ENCODE measurements at regions not wholly inside any gene's neighbourhood (a gene's known extent, or its start where the extent isn't known, plus 50 kb on each side); places are given as distances from the start of the nearest gene placed in this dataset.
"Not testable (repeated sequence)": the region's sequence is repeated elsewhere in the genome, so short reads cannot be mapped to it uniquely, and the experiment has no call there.

GRCh38 chr9:129561594-129562281, 59.2 kb downstream of the C9orf50 start:
- DNase-seq = no peak
- no peak for ATAC-seq

DNA sequence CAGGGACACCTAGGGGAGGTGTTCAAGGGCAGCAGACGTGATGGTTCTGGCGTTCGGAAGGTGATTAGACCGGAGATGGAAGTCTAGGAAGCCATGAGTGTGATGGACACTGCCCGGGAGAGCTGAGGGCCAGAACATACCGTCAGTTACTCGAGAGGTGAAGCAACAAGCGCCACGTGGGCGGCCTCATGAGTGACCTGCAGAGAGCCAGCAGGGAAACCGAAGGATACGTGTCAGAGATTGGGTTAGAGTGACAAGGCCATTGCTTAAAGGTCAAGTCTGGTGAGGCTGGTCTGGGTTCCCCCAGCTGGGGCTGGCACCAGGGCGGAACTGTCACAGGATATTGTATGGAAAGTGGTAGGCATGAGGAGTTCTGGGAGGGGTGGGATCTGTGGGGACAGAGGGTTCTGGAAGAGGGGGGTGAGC, 60.0 kb downstream of the C9orf50 start:
- no peak for ATAC-seq
- DNase-seq = no peak

- no peak for DNase-seq
- no peak for ATAC-seq
Measured at GRCh38 chr9:129559506-129559881, 61.4 kb downstream of the C9orf50 start.

DNA sequence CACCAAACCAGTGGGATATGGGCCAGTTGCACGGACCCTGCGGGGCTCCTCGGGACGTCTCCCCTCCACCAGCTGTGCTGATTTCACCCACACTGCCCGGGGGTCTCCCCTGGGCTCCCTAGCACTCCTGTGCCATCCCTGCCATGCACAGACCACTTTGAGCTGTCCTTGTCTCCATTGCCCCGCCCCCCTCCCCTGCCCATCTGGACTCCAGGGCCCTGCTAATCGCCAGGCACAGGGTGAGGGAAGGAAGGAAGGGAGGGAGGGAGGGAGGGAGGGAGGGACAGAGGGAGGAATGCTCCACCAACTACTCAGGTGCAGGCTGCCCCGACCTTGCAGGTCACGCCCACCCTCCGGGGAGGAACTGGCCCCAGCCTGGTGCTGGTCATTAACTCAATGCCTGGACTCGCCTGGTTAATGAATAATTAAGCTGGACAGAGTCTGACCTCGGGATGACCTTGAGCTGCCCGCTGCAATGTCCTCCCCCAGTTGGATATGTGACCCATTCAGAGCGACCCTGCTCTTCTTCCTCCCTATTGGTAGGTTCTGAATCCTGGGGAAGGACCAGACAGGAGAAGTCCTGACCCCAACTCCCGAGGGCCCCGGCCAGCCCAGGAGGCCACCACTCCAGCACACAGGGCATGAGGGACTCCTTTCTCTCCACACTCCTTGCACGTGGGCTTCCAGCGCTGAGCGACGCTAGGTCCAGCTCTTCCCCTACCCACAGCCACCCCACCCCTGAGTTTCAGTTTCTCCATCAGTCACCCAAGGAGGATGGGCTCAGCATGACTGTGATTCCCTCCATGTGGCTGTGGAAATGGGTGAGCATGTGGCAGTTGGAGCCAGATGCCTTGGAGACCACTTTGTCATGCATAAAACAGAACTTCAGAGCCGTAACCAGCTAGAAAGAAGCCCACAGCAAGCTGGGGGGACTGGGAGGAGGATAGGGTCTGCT, 62.1 kb downstream of the C9orf50 start:
- ATAC-seq = no peak
- no peak for DNase-seq

- ATAC-seq (no peak), DNase-seq (no peak)
Measured at GRCh38 chr9:129558063-129558550, 62.8 kb downstream of the C9orf50 start.

GRCh38 chr9:129557192-129558036, 63.5 kb downstream of the C9orf50 start:
- ATAC-seq (no peak), DNase-seq (no peak)

GRCh38 chr9:129556491-129557191, 64.3 kb downstream of the C9orf50 start:
- DNase-seq (no peak), ATAC-seq (no peak)

DNA sequence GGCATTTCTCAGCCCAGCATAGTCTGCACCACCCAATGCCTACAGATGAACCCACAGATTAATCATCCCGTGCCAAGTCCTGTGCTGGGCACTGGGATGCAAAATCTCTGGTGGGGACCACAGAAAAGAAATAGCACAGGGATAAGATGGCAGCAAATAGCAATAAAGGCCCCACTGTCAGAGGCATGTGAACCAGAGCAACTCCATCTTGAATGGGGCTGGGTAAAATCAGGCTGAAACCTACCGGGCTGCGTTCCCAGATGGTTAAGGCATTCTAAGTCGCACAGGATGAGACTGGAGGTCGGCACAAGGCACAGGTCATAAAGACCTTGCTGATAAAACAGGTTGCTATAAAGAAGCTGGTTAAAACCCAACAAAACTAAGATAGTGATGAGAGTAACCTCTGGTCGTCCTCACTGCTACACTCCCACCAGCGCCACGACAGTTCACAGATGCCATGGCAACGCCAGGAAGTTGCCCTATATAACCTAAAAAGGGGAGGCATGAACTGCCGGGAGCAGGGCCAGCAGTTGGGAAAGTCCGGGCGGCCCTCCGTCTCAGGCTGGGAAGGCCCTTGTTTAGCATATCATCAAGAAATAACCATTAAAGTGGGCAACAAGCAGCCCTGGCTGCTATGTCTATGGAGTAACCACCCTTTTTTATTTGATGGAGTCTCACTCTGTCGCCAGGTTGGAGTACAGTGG, 65.2 kb downstream of the C9orf50 start:
- DNase-seq (no peak), ATAC-seq (no peak)

- ATAC-seq = no peak
- no peak for DNase-seq
Measured at GRCh38 chr9:129554649-129555048, 66.3 kb downstream of the C9orf50 start.

- DNase-seq (no peak), ATAC-seq (no peak)
Measured at GRCh38 chr9:129553277-129553676, 67.6 kb downstream of the C9orf50 start.

GRCh38 chr9:129552064-129552463, 68.8 kb downstream of the C9orf50 start:
- ATAC-seq (no peak), DNase-seq (no peak)

DNA sequence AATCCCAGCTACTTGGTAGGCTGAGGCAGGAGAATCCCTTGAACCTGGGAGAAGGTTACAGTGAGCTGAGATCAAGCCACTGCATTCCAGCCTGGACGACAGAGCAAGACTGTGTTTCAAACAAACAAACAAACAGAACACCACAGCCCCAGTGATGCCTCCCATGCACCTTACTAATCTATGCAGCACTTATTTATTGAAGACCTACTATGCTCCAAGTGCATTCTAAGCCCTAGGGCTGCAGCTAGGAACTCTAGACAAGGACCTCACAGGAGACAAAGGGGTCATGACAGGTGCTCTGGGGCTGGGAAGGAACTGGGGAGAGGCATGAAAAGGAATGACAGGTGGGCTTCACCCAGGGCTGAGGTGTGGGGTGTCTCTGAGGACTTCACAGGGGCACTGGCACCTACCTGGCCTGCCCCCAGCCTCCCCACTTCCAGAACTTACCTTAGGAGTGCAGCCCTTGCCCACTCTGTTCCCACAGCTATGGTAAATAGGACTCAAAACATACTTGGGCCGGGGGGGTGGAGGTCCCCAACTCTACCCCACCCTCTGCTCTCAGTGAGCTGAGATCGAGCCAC, 69.4 kb downstream of the C9orf50 start:
- no peak for DNase-seq
- no peak for ATAC-seq

GRCh38 chr9:129550977-129551376, 69.9 kb downstream of the C9orf50 start:
- ATAC-seq, DNase-seq: not testable (repeated sequence)

GRCh38 chr9:129550199-129550839, 70.6 kb downstream of the C9orf50 start:
- DNase-seq = peak; percentile 27
- peak; percentile 34 for ATAC-seq

DNA sequence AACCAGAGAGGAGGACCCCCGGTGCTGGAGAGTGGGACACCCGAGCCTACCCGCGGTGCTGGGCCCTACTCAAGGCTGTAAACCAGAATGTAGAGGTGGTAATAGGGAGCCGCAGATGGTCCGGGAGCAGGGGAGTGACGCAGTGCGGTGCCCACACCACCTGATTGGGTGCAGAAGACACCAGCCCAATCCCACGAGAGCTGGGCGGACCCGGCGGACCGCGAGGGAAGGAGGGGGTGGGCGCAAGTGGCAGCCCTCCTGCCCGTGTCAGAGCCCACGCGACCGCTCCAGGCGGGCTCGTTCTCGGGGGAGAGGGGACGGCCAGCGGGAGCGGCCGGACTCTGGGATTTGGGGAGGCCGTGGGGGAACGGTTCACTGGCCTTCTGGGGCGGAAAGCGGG, 71.2 kb downstream of the C9orf50 start:
- ATAC-seq = no peak
- DNase-seq = no peak

- DNase-seq = no peak
- ATAC-seq = no peak
Measured at GRCh38 chr9:129549139-129549538, 71.8 kb downstream of the C9orf50 start.

GRCh38 chr9:129548571-129549135, 72.2 kb downstream of the C9orf50 start:
- ATAC-seq = no peak
- no peak for DNase-seq

- DNase-seq (no peak), ATAC-seq (no peak)
Measured at GRCh38 chr9:129547869-129548570, 72.9 kb downstream of the C9orf50 start.

- no peak for DNase-seq
- ATAC-seq = no peak
Measured at GRCh38 chr9:129547063-129547462, 73.8 kb downstream of the C9orf50 start.

All from stimulated activated naive CD8-positive, alpha-beta T cell treated with anti-CD3 and anti-CD28 coated beads, Interleukin-15, Interleukin-2, amounts not matched to agents 100 U/mL and 50 U/mL, for 24 hours (primary cell).